ENCODE measurements at regions not wholly inside any gene's neighbourhood (a gene's known extent, or its start where the extent isn't known, plus 50 kb on each side); places are given as distances from the start of the nearest gene placed in this dataset.

DNA sequence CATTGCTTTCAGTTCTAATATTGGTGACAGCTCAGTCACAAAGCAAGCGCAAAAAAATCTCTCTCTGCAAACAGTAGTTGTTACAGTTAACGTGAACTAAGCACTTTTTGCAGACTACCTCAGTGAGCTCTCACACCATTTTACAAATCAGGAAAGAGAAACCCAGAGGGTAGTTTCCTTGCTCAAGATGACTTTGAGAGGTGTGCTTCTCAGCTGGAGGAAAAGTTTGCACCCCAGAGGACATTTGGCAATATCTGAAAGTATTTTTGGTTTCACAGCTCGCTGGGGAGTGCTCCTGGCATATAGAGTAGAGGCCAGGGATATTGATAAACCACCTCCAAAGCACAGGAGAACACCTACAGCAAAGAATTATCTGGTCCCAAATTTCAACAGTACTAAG is 741.1 kb upstream of the EEF2KMT start:
- no peaks in the 10 kb centered on the region for H3K4me1 ChIP-seq (ENCODE audit: control insufficient read depth in 1 of 2, low read depth in 2 of 2)
- H3K27me3 ChIP-seq (replicated peaks; ENCODE audit: insufficient read depth), result no peaks in the 10 kb centered on the region
- H3K4me3 ChIP-seq, result no peak overlapping the region
- no peak for ATAC-seq (ENCODE audit: insufficient number of reproducible peaks, low FRiP score, low read depth)
- H3K9me3 ChIP-seq, result no peaks in the 10 kb centered on the region
- H3K36me3 ChIP-seq, result no peaks in the 10 kb centered on the region
- H3K27ac ChIP-seq, result no peak overlapping the region
- no peak for DNase-seq (ENCODE audit: low spot score)
- TF ChIP-seq, protein P1, sequence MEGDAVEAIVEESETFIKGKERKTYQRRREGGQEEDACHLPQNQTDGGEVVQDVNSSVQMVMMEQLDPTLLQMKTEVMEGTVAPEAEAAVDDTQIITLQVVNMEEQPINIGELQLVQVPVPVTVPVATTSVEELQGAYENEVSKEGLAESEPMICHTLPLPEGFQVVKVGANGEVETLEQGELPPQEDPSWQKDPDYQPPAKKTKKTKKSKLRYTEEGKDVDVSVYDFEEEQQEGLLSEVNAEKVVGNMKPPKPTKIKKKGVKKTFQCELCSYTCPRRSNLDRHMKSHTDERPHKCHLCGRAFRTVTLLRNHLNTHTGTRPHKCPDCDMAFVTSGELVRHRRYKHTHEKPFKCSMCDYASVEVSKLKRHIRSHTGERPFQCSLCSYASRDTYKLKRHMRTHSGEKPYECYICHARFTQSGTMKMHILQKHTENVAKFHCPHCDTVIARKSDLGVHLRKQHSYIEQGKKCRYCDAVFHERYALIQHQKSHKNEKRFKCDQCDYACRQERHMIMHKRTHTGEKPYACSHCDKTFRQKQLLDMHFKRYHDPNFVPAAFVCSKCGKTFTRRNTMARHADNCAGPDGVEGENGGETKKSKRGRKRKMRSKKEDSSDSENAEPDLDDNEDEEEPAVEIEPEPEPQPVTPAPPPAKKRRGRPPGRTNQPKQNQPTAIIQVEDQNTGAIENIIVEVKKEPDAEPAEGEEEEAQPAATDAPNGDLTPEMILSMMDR (IDR thresholded peaks at IDR 0.05), result no peak

DNA sequence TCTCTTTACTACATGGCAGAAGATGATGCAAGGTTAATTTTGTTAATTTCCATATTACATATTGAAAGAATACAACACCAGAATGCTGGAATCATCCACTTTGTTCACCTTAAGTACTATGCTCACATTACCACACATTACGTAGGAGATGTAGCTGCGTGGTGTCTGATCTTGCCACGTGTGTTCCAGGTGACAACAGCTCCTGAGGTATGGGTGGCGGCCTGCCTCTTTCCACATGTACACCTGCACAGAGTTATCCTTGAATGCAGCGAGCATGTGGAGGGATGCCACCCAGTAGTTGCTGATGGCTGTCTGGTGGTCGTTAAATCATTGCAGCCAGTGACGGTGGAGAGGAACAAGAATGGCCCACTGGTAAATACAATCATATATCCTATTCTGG is 740.5 kb upstream of the EEF2KMT start:
- TF ChIP-seq, protein P1 (IDR thresholded peaks at IDR 0.05), result no peak
- Histone ChIP-seq H3K36me3 (no peaks in the 10 kb centered on the region), H3K4me3 (no peak overlapping the region), H3K9me3 (no peaks in the 10 kb centered on the region), H3K27ac (no peak overlapping the region), H3K4me1 (ENCODE audit: control insufficient read depth in 1 of 2, low read depth in 2 of 2) (no peaks in the 10 kb centered on the region), H3K27me3 (replicated peaks; ENCODE audit: insufficient read depth) (no peaks in the 10 kb centered on the region)
- ATAC-seq (ENCODE audit: insufficient number of reproducible peaks, low FRiP score, low read depth) (no peak), DNase-seq (ENCODE audit: low spot score) (no peak)

DNA sequence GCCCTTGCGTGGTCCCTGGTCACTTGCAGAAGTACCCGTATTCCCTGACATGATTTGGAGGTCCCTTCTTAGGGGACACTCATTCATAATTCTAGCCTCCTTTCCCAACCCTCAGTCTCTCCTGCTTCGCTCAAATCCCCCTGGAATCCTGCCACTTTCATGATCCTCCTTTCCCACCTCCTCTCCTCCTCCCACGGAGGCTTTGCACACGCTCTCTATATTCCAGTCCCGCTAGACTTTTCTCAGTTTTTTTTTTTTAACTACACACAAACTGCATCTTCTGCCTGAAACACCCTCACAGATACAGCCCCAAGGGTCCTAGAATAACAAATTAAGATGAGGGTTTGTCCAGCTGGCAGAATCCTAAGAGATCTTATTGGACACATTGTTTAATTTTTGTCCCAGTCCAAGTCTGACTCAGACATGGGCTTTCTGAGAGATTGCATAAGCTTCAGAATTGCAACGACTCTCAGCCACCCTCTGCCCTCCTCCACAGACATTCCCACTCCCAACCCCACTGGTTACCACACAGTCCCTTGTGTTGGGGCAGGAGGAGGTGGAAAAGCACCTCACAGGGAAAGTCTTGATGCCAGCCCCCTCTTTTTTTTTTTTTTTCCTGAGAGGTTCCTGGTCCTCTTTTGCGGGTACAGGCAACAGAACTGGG is 739.5 kb upstream of the EEF2KMT start:
- Histone ChIP-seq H3K36me3 (no peaks in the 10 kb centered on the region), H3K4me1 (ENCODE audit: control insufficient read depth in 1 of 2, low read depth in 2 of 2) (no peaks in the 10 kb centered on the region), H3K9me3 (no peaks in the 10 kb centered on the region), H3K27ac (no peak overlapping the region), H3K4me3 (no peak overlapping the region), H3K27me3 (replicated peaks; ENCODE audit: insufficient read depth) (no peaks in the 10 kb centered on the region)
- ATAC-seq (ENCODE audit: insufficient number of reproducible peaks, low FRiP score, low read depth) (no peak), DNase-seq (ENCODE audit: low spot score) (no peak)
- TF ChIP-seq, protein P1 (IDR thresholded peaks at IDR 0.05), result no peak

DNA sequence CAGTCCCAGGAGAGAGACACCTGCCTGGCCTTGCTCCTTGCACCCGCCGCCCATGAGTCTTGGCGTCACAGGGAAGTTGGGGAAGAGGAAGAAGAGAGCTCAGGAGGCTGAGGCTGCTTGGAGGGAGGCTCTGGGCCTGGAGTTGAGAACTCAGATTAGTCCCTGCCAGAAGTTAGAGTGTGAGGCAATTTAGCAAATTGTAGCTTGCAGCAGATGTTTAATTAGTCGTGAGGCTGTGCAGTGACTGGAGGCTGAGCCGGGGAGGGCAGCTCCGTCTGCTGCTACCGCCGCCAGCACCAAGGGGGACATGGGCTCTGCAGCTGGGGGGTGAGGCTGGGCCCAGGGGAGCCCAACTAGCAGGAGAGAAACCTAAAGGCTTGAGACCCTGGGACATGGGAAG is 738.3 kb upstream of the EEF2KMT start:
- no peak for DNase-seq (ENCODE audit: low spot score)
- Histone ChIP-seq H3K27ac (no peak overlapping the region), H3K4me1 (ENCODE audit: control insufficient read depth in 1 of 2, low read depth in 2 of 2) (no peaks in the 10 kb centered on the region), H3K9me3 (no peaks in the 10 kb centered on the region), H3K27me3 (replicated peaks; ENCODE audit: insufficient read depth) (no peaks in the 10 kb centered on the region), H3K36me3 (no peaks in the 10 kb centered on the region), H3K4me3 (no peak overlapping the region)
- TF ChIP-seq, protein P1 (IDR thresholded peaks at IDR 0.05), result no peak
- no peak for ATAC-seq (ENCODE audit: insufficient number of reproducible peaks, low FRiP score, low read depth)

DNA sequence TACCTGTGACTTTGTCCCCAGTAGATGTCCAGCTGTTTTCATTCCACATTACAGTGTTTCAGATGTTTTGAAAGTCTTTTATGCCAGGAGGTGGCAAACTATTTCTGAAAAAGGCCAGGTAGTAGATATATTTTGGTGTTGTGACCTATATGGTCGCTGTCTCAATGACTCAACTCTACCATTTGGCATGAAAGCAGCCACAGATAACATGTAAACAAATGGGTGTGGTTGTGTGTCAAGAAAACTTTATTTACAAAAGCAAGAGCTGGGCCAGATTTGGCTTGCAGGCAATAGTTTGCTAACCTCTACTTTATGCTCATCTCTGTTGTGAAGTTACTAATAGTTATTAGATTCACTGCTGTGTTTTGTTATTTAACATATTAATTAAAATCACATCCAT is 728.7 kb upstream of the EEF2KMT start:
- no peaks in the 10 kb centered on the region for H3K36me3 ChIP-seq
- ATAC-seq (ENCODE audit: insufficient number of reproducible peaks, low FRiP score, low read depth) (no peak), DNase-seq (ENCODE audit: low spot score) (no peak)
- TF ChIP-seq, protein P1 (IDR thresholded peaks at IDR 0.05), result no peak
- H3K27ac ChIP-seq, result no peak overlapping the region
- H3K9me3 ChIP-seq, result no peaks in the 10 kb centered on the region
- H3K4me3 ChIP-seq, result no peak overlapping the region
- no peaks in the 10 kb centered on the region for H3K4me1 ChIP-seq (ENCODE audit: control insufficient read depth in 1 of 2, low read depth in 2 of 2)
- no peaks in the 10 kb centered on the region for H3K27me3 ChIP-seq (replicated peaks; ENCODE audit: insufficient read depth)

Measured in thoracic aorta (tissue), 2 donors.